H1 (cell line): ENCODE measurements at regions not wholly inside any gene's neighbourhood (a gene's known extent, or its start where the extent isn't known, plus 50 kb on each side); places are given as distances from the start of the nearest gene placed in this dataset.

Experiments
- ASH2L ChIP-seq: fragments of 200-600, 300-600 bp; sonication (generic); IDR thresholded peaks from one replicate; pipeline ENCODE4 v1.7.1; 2017; ENCODE audit warnings: low read length
- ATF3 ChIP-seq: IDR thresholded peaks from 2 replicates; pipeline ENCODE4 v1.6.1; 2011; ENCODE audit warnings: low read depth, mild to moderate bottlenecking, low read length; ENCODE audit not compliant: insufficient read depth
- CHD1 ChIP-seq: IDR thresholded peaks from 2 replicates; pipeline ENCODE4 v1.6.1; 2012; ENCODE audit warnings: low read depth, low read length, improper control_type of control experiment
- CHD7 ChIP-seq: fragments of 300-600 bp; sonication (generic); IDR thresholded peaks from 2 replicates; pipeline ENCODE4 v1.7.1; 2012; ENCODE audit warnings: low read length, moderate library complexity, mild to moderate bottlenecking, inconsistent platforms; ENCODE audit not compliant: insufficient replicate concordance
- EGR1 ChIP-seq: IDR thresholded peaks from 2 replicates; pipeline ENCODE4 v1.6.1; 2011; ENCODE audit warnings: low read depth, low read length, borderline replicate concordance
- EZH2 ChIP-seq: fragments of 200-600 bp; sonication (generic); IDR thresholded peaks from 2 replicates; pipeline ENCODE4 v1.7.1; 2012; ENCODE audit warnings: low read depth, mild to moderate bottlenecking, moderate library complexity, low read length, inconsistent platforms; ENCODE audit not compliant: severe bottlenecking
- MAFK ChIP-seq: IDR thresholded peaks from 2 replicates; pipeline ENCODE4 v1.6.1; 2012; ENCODE audit warnings: low read depth, mild to moderate bottlenecking, improper control_type of control experiment, low read length
- SIN3A ChIP-seq, 2 experiments: IDR thresholded peaks in 1 of 2; conservative IDR thresholded peaks in 1 of 2; 2 replicates each; pipeline ENCODE4 v1.6.1; 2011 to 2012; ENCODE audit warnings: low read length in 2 of 2, improper control_type of control experiment in 1 of 2, low read depth in 1 of 2, mild to moderate bottlenecking in 1 of 2
- TAF1 ChIP-seq: IDR thresholded peaks from 2 replicates; pipeline ENCODE4 v1.6.1; 2011; ENCODE audit warnings: mild to moderate bottlenecking, low read depth, low read length
- USF2 ChIP-seq: IDR thresholded peaks from 2 replicates; pipeline ENCODE4 v1.6.1; 2011; ENCODE audit warnings: low read length, improper control_type of control experiment

GRCh38 chr14:99098199-99098598 is 173.8 kb downstream of the BCL11B start (continued):
- TF ChIP-seq CHD7 (no peak), EZH2 (no peak), TAF1 (no peak), CHD1 (no peak), ATF3 (no peak), MAFK (no peak), SIN3A (conservative IDR thresholded peaks at IDR 0.05 in 1 of 2, IDR thresholded peaks at IDR 0.05 in 1 of 2; ENCODE audit: low read depth in 1 of 2, low read length in 2 of 2) (no peak), USF2 (no peak), EGR1 (no peak), ASH2L (no peak)
- TF ChIP-seq, all 59 proteins: peak for 0
